GM23338 (cell line): ENCODE measurements at regions not wholly inside any gene's neighbourhood (a gene's known extent, or its start where the extent isn't known, plus 50 kb on each side); places are given as distances from the start of the nearest gene placed in this dataset.

ENCODE experiments used
- ATAC-seq: fragments of 200-7000 bp; cut with Tn5 transposase; 3 replicates; pipeline ENCODE4 v1.9.1; 2020
- DNase-seq: peaks from one replicate; pipeline ENCODE4 v3.0.0-alpha.2; 2015; ENCODE audit warnings: low spot score
- H2AFZ ChIP-seq: fragments of 200-600 bp; sonication (generic); 2 replicates; pipeline ENCODE4 v1.8.0; 2016; ENCODE audit warnings: antibody characterized with exemption, mild to moderate bottlenecking, moderate library complexity
- H3F3A ChIP-seq: fragments of 200-600 bp; sonication (generic); replicated peaks from 2 replicates; pipeline ENCODE4 v1.8.0; 2017; ENCODE audit warnings: antibody characterized with exemption, mixed run types, low read depth
- H3K27ac ChIP-seq: fragments of 200-600 bp; sonication (generic); 2 replicates; pipeline ENCODE4 v1.6.1; 2016; ENCODE audit warnings: low read depth
- H3K27me3 ChIP-seq: fragments of 200-600 bp; sonication (generic); 2 replicates; pipeline ENCODE4 v1.8.0; 2016; ENCODE audit warnings: mild to moderate bottlenecking, mixed run types, moderate library complexity; ENCODE audit not compliant: insufficient read depth
- H3K36me3 ChIP-seq: fragments of 200-600 bp; sonication (generic); 2 replicates; pipeline ENCODE4 v1.8.0; 2016; ENCODE audit warnings: mild to moderate bottlenecking; ENCODE audit not compliant: insufficient read depth
- H3K4me1 ChIP-seq: fragments of 200-600 bp; sonication (generic); 2 replicates; pipeline ENCODE4 v1.8.0; 2016; ENCODE audit warnings: mild to moderate bottlenecking, moderate library complexity; ENCODE audit not compliant: insufficient read depth
- H3K4me2 ChIP-seq: fragments of 200-600 bp; sonication (generic); 2 replicates; pipeline ENCODE4 v1.7.1; 2017; ENCODE audit warnings: mixed run types
- H3K4me3 ChIP-seq: fragments of 200-600 bp; sonication (generic); 2 replicates; pipeline ENCODE4 v1.6.1; 2016; ENCODE audit warnings: mixed run types
- H3K79me2 ChIP-seq: fragments of 200-600 bp; sonication (generic); replicated peaks from 2 replicates; pipeline ENCODE4 v1.8.0; 2017; ENCODE audit warnings: mild to moderate bottlenecking; ENCODE audit not compliant: insufficient read depth
- H3K9me2 ChIP-seq: fragments of 200-600 bp; sonication (generic); 2 replicates; pipeline ENCODE4 v1.8.0; 2017; ENCODE audit not compliant: insufficient read depth
- H4K20me1 ChIP-seq: fragments of 200-600 bp; sonication (generic); replicated peaks from 2 replicates; pipeline ENCODE4 v1.8.0; 2017; ENCODE audit warnings: mild to moderate bottlenecking; ENCODE audit not compliant: insufficient read depth
- H3K27ac Mint-ChIP-seq: 2 replicates; pipeline ENCODE4 v1.8.0; 2020; ENCODE audit warnings: inconsistent platforms, mild to moderate bottlenecking, moderate library complexity, mixed read lengths
- H3K27me3 Mint-ChIP-seq: 3 replicates; pipeline ENCODE4 v1.8.0; 2022; ENCODE audit warnings: low read depth, mild to moderate bottlenecking, moderate library complexity, mixed read lengths, inconsistent platforms; ENCODE audit not compliant: insufficient read depth, poor library complexity
- H3K36me3 Mint-ChIP-seq: 3 replicates; pipeline ENCODE4 v1.8.0; 2021; ENCODE audit warnings: low read depth, mild to moderate bottlenecking, inconsistent platforms, moderate library complexity, mixed read lengths
- H3K4me1 Mint-ChIP-seq: 3 replicates; pipeline ENCODE4 v1.8.0; 2020; ENCODE audit warnings: mild to moderate bottlenecking, inconsistent platforms, mixed read lengths
- H3K4me3 Mint-ChIP-seq: 3 replicates; pipeline ENCODE4 v1.8.0; 2021; ENCODE audit warnings: moderate library complexity, mild to moderate bottlenecking, inconsistent platforms, mixed read lengths
- H3K9me3 Mint-ChIP-seq: 3 replicates; pipeline ENCODE4 v1.8.0; 2020; ENCODE audit warnings: moderate library complexity, mild to moderate bottlenecking, inconsistent platforms, mixed read lengths
- EZH2 ChIP-seq: fragments of 200-600 bp; sonication (generic); IDR thresholded peaks from one replicate; pipeline ENCODE4 v1.8.0; 2017; ENCODE audit warnings: antibody characterized with exemption, mild to moderate bottlenecking, low read depth; ENCODE audit not compliant: unreplicated experiment
- NANOG ChIP-seq: IDR thresholded peaks from 2 replicates; pipeline ENCODE4 v1.6.1; 2016; ENCODE audit warnings: antibody characterized with exemption, borderline replicate concordance
- POLR2AphosphoS5 ChIP-seq: IDR thresholded peaks from 2 replicates; pipeline ENCODE4 v1.6.1; 2016; ENCODE audit warnings: antibody characterized with exemption, low read depth
- STAT1 ChIP-seq: IDR thresholded peaks from one replicate; pipeline ENCODE4 v1.6.1; 2016; ENCODE audit warnings: antibody characterized with exemption; ENCODE audit not compliant: unreplicated experiment
- ZNF114 ChIP-seq: fragments of 250-450 bp; sonication (Bioruptor Pico); IDR thresholded peaks from 2 replicates; pipeline ENCODE4 v1.5.0; 2020; ENCODE audit warnings: mild to moderate bottlenecking, moderate library complexity
- TF ChIP-seq, protein P1 (sequence below): fragments of 250-450 bp; sonication (Bioruptor Pico); IDR thresholded peaks from 2 replicates; pipeline ENCODE4 v1.5.0; 2020; ENCODE audit warnings: mild to moderate bottlenecking, moderate library complexity
- TF ChIP-seq, protein P2 (sequence below), 2 experiments: fragments of 200-600 bp in 1 of 2; sonication (generic) in 1 of 2; conservative IDR thresholded peaks; 2 replicates each; pipeline versions ENCODE4 v1.5.1 to v1.6.1; 2016 to 2017; ENCODE audit warnings: antibody characterized with exemption in 2 of 2, low read depth in 2 of 2, mild to moderate bottlenecking in 2 of 2, moderate library complexity in 1 of 2

DNA sequence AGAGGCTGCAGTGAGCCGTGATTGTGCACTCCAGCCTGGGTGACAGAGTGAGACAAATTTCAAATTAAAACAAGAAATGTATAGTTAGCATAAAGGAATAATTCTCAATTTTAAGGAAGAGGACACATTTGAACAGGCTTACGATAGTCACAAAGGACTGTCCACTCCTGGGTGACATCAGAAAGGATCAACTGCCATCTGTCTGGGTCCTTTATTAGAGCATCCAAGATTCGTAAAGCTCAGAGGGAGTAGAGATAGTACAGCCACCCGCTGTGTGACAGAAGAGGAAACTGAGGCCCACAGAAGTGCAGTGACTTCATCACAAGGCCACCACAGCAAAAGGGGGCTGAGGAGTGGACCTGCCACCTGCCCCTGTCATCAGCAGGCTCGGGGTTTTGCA is 149.3 kb upstream of the RBPJ start (continued):
- TF ChIP-seq, protein P1, sequence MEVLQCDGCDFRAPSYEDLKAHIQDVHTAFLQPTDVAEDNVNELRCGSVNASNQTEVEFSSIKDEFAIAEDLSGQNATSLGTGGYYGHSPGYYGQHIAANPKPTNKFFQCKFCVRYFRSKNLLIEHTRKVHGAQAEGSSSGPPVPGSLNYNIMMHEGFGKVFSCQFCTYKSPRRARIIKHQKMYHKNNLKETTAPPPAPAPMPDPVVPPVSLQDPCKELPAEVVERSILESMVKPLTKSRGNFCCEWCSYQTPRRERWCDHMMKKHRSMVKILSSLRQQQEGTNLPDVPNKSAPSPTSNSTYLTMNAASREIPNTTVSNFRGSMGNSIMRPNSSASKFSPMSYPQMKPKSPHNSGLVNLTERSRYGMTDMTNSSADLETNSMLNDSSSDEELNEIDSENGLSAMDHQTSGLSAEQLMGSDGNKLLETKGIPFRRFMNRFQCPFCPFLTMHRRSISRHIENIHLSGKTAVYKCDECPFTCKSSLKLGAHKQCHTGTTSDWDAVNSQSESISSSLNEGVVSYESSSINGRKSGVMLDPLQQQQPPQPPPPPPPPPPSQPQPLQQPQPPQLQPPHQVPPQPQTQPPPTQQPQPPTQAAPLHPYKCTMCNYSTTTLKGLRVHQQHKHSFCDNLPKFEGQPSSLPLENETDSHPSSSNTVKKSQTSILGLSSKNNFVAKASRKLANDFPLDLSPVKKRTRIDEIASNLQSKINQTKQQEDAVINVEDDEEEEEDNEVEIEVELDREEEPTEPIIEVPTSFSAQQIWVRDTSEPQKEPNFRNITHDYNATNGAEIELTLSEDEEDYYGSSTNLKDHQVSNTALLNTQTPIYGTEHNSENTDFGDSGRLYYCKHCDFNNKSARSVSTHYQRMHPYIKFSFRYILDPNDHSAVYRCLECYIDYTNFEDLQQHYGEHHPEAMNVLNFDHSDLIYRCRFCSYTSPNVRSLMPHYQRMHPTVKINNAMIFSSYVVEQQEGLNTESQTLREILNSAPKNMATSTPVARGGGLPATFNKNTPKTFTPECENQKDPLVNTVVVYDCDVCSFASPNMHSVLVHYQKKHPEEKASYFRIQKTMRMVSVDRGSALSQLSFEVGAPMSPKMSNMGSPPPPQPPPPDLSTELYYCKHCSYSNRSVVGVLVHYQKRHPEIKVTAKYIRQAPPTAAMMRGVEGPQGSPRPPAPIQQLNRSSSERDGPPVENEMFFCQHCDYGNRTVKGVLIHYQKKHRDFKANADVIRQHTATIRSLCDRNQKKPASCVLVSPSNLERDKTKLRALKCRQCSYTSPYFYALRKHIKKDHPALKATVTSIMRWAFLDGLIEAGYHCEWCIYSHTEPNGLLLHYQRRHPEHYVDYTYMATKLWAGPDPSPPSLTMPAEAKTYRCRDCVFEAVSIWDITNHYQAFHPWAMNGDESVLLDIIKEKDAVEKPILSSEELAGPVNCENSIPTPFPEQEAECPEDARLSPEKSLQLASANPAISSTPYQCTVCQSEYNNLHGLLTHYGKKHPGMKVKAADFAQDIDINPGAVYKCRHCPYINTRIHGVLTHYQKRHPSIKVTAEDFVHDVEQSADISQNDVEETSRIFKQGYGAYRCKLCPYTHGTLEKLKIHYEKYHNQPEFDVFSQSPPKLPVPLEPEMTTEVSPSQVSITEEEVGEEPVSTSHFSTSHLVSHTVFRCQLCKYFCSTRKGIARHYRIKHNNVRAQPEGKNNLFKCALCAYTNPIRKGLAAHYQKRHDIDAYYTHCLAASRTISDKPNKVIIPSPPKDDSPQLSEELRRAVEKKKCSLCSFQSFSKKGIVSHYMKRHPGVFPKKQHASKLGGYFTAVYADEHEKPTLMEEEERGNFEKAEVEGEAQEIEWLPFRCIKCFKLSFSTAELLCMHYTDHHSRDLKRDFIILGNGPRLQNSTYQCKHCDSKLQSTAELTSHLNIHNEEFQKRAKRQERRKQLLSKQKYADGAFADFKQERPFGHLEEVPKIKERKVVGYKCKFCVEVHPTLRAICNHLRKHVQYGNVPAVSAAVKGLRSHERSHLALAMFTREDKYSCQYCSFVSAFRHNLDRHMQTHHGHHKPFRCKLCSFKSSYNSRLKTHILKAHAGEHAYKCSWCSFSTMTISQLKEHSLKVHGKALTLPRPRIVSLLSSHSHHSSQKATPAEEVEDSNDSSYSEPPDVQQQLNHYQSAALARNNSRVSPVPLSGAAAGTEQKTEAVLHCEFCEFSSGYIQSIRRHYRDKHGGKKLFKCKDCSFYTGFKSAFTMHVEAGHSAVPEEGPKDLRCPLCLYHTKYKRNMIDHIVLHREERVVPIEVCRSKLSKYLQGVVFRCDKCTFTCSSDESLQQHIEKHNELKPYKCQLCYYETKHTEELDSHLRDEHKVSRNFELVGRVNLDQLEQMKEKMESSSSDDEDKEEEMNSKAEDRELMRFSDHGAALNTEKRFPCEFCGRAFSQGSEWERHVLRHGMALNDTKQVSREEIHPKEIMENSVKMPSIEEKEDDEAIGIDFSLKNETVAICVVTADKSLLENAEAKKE (CRISPR knock-in tag) = no peak
- TF ChIP-seq NANOG = no peak
- TF ChIP-seq POLR2AphosphoS5 = no peak
- no peak for TF ChIP-seq ZNF114
- no peak for TF ChIP-seq EZH2

DNA sequence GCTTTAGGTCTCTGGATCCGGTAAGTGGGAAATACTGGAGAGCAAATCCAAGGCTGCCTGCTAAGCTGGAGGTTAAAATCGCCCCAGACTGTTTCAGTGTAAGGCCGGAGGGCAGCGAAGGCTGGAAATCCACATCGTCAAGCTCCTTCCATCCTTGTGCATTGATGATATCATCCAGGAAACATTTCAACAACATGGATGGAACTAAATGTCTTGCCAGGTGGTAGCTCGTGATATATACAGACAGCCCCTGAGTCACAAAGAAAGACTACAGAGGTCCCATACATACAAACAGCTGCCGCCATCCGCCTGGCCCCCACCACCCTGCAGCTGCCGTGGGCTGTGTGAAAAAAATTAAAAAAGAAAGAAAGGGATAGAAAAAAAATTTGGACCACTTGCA is 148.9 kb upstream of the RBPJ start:
- H2AFZ ChIP-seq = peak overlapping the region; percentile 78; the same call in 1 of the 2 replicates
- no peak for ATAC-seq
- TF ChIP-seq, protein P1 (CRISPR knock-in tag) = no peak
- TF ChIP-seq STAT1 (no peak), NANOG (no peak)
- TF ChIP-seq, protein P2, sequence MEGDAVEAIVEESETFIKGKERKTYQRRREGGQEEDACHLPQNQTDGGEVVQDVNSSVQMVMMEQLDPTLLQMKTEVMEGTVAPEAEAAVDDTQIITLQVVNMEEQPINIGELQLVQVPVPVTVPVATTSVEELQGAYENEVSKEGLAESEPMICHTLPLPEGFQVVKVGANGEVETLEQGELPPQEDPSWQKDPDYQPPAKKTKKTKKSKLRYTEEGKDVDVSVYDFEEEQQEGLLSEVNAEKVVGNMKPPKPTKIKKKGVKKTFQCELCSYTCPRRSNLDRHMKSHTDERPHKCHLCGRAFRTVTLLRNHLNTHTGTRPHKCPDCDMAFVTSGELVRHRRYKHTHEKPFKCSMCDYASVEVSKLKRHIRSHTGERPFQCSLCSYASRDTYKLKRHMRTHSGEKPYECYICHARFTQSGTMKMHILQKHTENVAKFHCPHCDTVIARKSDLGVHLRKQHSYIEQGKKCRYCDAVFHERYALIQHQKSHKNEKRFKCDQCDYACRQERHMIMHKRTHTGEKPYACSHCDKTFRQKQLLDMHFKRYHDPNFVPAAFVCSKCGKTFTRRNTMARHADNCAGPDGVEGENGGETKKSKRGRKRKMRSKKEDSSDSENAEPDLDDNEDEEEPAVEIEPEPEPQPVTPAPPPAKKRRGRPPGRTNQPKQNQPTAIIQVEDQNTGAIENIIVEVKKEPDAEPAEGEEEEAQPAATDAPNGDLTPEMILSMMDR (conservative IDR thresholded peaks at IDR 0.05; ENCODE audit: low read depth in 2 of 2) = no peak

More for the DNA sequence above, 148.9 kb upstream of the RBPJ start:
- Histone ChIP-seq H3K4me2 (no peak overlapping the region), H3K79me2 (no peaks in the 10 kb centered on the region), H3K36me3 (no peaks in the 10 kb centered on the region; the same call in 1 of the 2 replicates), H3K4me3 (no peak overlapping the region), H4K20me1 (no peaks in the 10 kb centered on the region), H3K4me1 (peaks cover 3% of the 10 kb centered on the region; the same call in 1 of the 2 replicates), H3K27ac (no peak overlapping the region), H3K27me3 (no peaks in the 10 kb centered on the region), H3K9me2 (no peaks in the 10 kb centered on the region), H3F3A (no peaks in the 10 kb centered on the region)
- Mint-ChIP-seq H3K27me3 (peaks cover 6% of the 10 kb centered on the region), H3K4me3 (no peak overlapping the region), H3K9me3 (peaks cover 28% of the 10 kb centered on the region), H3K36me3 (peaks cover 7% of the 10 kb centered on the region; the same call in 2 of the 3 replicates), H3K27ac (no peak overlapping the region), H3K4me1 (peaks cover 4% of the 10 kb centered on the region)
- DNase-seq = no peak
